ENCODE measurements at regions not wholly inside any gene's neighbourhood (a gene's known extent, or its start where the extent isn't known, plus 50 kb on each side); places are given as distances from the start of the nearest gene placed in this dataset.

DNA sequence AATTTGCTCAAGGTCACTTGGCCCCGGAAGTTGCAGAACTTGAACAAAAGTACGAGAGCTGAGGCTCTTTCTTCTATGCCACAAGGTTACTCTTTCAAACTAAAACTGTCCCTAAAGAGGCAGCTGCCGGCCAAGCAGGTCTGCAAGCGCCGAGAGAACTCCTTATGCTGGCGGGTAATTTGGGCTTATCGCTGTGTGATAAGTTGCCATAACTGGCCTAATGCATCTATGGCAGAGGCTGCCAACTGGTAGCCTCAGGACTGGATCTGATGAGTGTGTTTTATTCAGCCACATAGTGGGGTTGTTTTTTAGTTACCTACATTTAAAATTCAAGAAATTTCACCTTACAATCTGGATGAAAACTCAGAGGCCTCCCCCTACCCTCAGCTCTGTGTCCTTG lies 68.1 kb upstream of the SPOCK1 start:
- DNase-seq (ENCODE audit: low read depth): no peak

DNA sequence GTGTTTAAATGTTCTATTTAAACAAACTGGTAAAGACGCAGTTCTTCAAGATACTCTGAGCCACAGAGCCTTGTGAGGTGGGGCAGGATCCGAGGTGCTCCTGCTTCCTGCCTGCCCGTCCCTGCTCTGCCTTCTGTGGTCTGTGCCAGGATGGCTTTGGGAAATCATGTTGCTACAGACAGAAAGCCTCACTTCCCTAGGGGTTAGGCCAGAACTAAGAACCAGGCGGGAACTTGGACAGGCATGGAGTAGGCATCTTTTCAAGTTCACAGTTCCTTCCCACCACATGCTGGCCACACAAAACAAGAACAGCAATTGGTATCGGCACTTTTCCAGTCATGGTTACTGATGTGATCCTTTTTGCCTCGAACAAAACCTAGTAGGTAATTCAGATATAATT lies 67.7 kb upstream of the SPOCK1 start:
- DNase-seq (ENCODE audit: low read depth): no peak

DNA sequence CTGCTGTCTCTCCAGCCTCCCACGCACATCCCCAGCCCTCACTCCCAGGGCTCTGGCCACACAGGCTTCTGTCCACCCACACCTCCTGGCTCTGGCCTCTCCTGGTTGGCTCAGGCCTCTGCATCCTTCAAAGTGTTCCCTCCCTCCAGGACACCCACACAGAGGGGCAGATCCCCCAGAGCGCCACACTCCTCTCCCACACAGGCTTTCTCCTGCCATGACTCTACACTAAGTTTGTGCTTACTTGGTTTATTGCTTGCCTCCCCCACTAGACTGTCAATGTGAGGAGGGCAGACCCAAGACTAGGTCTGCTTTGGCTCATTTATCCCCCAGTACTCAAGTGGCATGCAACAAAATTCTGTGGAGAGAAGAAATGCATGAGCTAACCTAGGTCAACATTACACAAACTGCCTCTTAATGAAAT lies 67.0 kb upstream of the SPOCK1 start:
- DNase-seq (ENCODE audit: low read depth): peak; percentile 35

DNA sequence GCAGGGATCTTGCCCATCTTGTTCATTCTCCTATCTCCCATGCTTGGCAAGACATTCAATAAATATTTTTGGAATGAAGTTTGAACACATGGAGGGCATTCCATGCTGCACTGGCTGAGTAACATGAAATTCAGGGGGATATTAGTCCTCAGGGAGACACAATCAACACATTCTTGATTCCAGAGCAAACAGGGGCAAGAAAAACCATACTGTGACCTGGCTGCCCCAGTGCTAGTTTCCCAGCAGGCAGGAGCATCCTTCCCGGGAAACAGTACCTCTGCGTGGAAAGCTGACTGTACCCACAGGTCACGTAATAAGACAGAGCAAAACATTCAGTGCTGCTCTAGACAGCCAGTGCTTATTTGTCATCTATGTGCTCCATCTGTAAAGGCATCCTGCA lies 66.3 kb upstream of the SPOCK1 start:
- no peak for DNase-seq (ENCODE audit: low read depth)

DNA sequence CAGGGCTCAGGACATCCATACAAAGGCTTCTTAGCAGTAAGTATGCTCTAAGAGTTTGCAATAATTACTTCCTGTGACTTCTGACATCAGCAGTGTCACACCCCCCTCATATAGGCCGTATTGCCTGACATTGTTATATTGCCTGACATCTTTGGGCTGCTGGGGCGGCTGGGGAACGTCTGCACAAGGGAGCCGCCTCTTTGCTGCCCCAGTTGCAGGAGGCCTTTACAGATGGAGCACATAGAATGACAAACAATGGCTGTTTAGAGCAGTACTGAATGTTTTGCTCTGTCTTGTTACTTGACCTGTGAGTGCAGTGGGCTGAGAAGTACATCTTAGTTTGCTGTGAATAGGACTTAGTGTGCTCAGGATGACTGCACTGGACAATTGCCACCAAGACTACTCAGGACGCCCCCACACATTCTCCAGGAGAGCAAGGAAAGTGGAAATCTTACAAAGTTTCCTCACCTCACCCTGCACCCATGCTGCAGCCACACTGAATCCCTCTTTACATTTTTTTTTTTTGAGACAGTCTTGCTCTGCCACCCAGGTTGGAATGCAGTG lies 65.4 kb upstream of the SPOCK1 start:
- no peak for DNase-seq (ENCODE audit: low read depth)

DNA sequence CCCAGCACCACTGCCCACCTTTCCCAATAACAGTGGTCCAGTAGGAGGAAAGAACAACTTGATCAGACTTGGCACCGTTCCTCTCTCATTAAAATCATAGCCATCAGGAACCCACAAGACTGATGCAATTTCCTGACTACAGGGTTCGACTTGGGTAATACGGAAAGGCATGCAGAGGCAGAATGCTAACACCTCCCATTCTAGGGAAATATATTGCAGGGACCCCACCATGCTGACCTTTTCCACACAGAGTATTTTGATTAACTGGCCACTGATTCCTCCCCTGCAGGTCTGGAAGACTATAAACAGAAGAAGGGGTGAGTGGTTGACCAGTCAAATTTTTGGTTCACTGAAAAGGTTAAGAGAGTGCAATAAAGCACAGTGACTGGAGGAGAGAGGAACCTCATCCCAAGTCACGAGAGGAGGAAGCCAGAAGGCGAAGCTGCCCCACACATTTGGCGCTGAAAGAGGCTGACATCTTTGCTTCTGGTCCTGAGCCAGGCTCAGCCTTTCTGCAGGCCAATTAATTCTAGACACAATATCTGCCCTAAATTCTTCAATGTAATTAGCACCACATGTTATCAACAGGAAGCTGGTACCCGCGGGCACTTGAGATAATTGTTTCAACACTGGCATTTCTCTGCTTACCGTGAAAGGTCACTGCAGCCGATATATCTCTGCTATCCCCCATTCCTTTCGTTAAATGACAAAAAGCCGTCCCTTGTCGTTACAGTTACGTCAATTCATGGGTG lies 64.7 kb upstream of the SPOCK1 start:
- peak; percentile 80 for DNase-seq (ENCODE audit: low read depth)

DNA sequence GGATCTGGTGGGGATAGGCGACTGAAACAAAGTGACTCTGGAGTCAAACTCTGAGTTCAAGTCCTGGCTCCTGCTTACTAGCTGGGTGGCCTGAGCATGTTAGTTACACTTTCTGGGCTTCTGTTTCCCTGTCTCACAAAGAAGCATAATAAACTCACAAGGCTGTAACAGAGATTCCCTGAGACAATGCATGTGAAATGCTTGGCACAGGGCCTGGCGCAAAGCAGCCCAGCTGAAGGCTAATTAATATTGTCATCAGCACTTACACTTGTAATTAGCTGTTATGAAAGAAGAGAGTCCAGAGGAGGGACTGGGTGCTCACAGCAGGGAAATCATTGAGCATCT lies 64.1 kb upstream of the SPOCK1 start:
- no peak for DNase-seq (ENCODE audit: low read depth)

DNA sequence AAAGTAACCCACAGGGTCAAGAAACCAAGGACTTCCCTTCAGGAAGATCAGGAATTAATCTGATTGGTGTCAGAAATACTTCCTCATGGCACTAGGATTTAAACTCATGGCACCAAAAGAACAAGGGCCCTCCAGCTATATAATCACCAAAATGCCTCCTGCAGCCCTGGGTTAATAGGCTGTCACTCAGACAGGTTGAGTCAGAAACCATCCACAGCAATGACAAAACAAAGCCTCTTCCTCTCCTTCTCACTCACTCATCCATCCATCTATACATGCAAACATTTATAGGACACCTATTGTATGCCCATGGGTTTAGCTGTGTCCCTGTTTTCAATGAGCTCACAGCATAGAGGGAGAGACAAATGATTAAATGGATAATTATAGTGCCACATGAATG lies 62.5 kb upstream of the SPOCK1 start:
- DNase-seq (ENCODE audit: low read depth): peak; percentile 54

DNA sequence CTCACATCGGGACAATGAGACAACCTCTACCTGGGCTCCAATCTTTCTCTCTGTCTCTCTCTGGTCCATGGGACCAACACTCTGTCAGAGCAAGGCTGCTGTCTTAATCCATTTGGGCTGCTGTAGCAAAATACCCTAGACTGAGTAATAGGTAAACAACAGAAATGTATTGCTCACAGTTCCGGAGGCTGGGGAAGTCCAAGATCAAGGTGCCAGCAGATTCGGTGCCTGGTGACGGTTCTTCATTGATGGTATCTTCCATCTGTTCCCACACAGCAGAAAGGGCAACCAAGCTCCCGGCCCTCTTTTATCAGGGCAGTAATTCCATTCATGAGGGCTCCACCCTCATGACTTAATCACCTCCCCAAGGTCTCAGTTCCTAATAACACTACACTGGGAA lies 61.3 kb upstream of the SPOCK1 start:
- peak; percentile 54 for DNase-seq (ENCODE audit: low read depth)

Measured in RPMI7951 (cell line).